ENCODE measurements at regions not wholly inside any gene's neighbourhood (a gene's known extent, or its start where the extent isn't known, plus 50 kb on each side); places are given as distances from the start of the nearest gene placed in this dataset.
A peak's percentile ranks its signal among the peaks of the same experiment; 100 is the strongest.

DNA sequence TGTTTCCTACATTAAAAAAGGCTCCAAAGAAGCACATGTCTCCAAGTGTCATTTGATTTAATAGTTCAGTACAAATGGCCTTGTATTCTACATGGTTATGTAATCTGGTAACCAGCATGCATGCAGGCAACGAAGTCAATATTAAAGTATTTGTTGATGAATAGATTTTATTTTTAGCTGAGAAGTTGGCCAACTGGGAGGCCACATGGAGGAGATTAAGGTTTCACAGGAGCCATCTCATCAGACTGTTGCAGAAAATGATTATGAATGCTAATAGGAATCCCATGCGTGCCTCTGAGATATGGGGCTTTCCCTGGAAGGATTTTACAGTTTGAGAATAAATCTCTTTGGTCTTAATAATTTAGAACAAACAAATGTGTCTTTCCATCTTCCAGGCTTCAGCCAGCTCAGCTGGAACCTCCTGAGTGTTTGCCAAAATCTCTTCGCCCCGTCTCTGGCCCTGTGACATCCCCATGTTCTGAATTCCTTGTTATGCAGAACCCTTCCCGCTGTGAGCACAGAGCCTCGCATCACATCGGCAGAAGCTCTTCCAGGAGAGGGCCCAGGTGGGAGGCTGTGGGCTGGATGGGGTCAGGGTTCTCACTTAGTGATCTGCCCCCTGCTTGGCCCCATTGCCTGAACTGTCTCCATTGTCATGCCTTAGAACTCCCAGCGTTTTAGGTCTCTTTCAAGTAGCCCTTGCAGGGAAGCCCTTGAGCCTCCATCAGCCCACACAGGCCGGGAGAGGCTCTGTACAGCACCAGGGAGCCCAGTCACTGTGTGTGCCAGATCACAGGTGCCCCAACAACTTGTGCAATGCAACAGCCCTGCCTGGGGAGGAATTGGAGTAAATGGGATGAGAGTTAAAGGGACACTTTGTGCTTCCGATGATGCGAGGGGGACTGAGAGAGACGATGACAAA is 190.5 kb upstream of the TWIST2 start:
- DNase-seq, result no peak

DNA sequence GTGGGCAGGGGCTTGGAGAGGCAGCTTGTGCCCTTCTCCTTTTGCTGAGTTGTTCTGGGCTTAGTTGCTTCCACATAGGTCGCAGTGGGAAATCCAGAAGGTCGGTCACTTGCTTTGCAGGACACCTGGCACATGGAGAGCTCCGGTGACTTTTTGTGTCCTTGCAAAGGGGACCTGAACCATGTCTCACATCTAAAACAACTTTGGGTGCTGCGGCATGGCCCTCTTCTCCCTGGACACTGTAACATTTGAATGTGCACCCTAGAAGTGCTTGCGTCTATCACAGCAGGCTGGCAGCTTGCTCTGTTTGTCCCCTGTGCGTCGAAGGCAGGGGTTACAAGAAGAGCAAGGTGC is 189.9 kb upstream of the TWIST2 start:
- no peak for DNase-seq

DNA sequence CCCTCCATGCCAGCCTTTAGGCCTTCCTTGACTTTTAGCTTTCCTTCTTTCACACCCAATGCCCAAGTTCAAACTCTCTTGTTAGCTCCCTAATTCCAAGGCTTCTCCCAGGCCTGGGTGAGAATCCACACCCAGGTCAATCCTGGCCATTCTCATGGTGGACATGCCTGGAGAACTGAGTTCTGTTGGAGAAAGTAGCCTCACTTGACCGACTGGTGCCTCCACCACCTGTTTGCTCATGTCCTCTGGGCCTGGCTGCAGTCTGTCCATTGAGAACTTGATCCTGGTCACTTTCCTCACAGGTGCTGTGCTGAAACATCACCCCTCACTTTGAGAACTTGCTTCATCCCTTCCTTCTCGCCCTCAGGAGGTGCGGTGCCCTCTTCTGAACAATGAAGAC is 189.1 kb upstream of the TWIST2 start:
- no peak for DNase-seq

DNA sequence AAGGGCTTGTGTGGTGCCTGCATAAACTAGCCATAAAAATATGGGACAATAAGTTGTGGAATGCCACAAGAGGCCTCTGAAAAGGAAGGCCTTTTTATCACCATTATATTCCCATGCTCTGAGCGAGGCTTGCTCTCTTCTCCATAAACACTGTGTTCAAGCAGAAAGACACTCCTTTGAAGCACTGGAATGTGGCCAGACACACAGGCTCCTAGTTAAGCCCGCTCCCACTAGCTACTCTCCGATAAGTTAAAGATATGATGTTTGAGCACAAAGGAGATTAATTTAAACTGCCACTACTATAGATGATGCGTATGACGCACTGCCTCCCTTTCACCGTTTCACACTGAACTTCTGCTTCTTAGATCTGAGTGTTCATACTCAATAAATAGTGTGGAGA is 188.7 kb upstream of the TWIST2 start:
- no peak for DNase-seq

DNA sequence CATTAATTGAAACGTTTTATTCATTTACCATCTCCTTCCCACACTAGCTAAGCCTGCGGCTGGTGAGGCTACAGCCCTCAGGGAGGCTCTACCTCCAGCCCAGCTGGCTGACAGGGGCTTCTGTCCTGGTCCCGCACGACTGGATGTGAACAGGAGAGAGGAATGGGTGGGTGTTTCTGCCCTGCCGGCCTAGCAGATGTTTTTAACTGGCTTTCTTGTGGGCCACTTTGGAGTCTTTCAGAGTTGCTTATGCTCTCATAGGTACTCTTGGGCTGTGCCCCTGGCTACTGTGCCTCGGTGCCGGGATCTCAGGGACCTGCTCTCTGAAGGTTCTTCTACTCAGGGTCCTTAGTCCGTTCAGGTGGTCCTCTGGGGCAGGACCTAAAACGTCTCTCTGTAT is 184.3 kb upstream of the TWIST2 start:
- no peak for DNase-seq

DNA sequence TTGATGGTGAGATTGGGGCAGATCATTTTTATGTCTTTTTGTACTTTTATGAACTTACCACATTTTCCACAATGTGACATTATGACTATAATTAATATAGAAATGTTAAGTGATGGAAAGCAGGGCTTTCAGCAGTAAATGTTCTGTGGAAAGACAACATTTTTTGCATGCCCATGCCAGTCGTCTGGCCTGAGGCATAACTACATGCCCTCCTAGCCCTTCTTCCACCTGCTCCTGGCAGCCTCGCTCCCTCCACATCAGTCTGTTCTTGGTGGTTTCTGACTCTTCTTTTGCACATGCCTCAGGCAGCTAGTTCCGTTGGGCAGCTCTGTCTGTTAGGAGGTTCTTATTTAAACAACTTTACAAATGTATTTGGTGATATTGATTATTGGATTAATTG is 182.0 kb upstream of the TWIST2 start:
- DNase-seq, result no peak

DNA sequence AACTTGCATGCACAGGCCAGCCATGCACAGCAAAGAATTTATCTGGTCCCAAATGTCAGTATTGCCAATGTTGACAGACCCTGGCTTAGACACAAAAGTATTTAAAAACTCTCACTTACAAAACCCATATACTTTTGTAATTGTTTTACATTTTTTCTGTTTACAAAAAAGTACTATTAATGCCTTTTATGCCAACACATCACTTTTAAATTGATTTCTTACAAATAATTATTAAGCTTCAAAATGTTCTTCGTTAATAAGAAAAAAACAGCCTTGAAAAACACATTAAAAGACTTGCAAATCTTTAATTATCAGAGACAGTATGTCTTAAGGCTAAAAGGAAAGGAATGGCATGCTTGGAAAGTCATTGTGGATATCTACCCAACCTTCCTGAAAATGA is 181.3 kb upstream of the TWIST2 start:
- DNase-seq, result no peak

DNA sequence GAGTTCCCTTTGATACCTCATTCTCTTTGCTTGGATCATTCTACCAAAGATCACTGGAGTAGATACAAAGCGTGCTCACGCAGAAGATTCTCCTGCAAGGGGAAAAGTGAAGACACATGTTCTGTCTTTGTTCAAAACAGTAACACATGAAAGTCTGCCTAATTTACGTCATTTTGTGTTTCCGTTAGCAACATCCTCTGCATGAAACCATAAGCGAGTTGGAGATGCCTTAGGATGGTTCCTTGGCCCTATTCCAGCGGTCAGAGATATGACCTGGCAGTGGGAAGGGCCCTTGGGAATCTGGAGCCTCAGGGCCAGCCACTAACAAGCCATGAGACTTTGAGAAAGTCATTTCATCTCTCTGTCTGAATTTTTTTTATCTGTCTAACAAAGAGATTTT is 180.9 kb upstream of the TWIST2 start:
- no peak for DNase-seq

DNA sequence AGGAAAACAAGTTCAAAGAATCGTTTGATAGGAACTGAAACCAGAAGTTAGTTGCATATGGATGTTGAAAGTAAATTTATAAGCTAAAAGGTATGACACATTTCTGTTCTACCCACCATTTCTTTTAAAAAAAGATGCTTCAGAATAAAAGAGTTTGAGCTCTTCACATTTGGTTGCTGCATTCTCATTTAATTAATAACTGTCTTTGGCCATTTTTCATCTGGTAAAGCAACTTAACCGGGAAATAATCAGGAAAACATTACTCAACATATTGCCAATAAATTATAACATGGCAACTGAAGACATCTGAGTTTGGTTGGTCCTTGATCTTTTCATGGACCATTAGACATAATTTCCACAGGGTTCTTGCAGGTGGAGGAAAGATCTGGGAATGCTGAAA is 180.2 kb upstream of the TWIST2 start:
- DNase-seq, result no peak

DNA sequence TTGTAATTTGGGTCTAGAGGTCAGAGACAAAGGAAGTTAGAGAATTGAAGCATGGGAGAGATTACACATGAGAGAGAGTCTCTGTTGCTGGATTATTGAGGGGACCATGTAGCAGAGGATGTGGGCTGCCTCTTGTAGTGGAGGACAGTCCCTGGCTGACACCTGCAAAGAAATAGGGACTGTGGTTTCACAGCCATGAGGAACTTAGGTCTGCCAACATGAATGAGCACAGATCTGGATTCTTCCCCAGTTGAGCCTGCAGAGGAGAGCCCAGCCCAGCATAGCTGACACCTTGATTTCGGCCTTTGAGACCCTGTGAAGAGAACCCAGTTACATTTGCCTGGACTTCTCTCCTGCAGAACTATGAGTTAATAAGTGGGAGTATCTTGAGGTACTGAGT is 179.5 kb upstream of the TWIST2 start:
- DNase-seq, result no peak

DNA sequence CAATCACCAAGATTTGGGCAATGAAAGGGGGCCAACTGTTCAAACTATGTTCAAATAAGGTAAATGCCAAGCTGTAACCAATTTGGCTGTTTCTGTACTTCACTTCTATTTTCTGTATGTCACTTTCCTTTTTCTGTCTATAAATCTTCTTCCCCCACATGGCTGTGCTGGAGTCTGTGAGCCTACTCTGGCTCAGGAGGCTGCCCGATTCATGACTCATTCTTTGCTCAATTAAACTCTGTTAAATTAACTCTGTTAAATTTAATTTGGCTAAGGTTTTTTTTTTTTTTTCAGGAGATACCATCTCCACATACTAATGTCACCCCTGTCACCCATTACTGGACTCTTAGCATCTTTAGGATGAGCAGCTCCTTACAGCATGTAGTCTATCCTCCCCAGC is 178.8 kb upstream of the TWIST2 start:
- DNase-seq, result no peak

DNA sequence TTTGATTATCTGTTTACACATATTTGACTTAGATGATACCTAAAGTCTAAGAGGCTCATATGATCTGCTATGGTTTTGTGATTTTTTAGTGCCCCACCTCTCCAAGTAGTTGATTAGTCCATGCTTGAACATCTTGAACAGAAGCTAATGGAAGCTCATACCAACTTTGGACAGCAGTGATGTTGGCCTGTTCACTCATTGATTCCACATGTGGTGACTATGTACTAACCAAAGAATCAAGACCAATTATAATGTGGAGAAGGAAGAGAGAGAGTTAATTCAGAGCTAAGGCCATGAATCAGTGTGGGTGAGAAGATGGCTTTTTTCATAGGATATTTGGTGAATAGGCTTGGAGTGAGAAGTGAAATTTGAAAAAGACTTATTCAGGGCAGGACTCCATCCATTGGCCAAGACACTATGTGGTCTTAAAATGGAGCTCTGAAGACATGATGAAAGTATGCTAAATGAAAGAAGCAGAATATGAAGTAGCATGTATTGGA is 178.3 kb upstream of the TWIST2 start:
- no peak for DNase-seq

DNA sequence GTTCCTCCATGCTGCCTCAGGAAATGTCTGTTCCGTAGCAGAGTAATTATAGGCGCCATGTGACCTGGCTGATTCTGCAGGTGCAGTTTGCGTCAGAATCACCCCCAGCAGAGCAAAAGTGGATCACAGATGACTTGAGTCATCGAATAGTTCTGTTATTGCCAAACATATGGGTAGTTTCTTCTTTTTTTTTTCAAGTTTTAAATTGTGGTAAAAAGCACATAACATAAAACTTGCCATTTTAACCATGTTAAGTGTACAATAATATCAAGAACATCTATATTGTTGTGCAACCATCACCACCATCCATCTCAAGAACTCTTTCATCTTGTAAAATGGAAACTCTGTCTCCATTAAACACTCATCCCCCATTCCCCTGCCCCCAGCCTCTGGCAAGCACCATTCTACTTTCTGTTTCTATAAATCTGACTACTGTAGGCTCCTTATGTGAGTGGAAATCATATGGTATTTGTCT is 177.7 kb upstream of the TWIST2 start:
- peak in 1 of 2 donors; percentile 9 for DNase-seq

DNA sequence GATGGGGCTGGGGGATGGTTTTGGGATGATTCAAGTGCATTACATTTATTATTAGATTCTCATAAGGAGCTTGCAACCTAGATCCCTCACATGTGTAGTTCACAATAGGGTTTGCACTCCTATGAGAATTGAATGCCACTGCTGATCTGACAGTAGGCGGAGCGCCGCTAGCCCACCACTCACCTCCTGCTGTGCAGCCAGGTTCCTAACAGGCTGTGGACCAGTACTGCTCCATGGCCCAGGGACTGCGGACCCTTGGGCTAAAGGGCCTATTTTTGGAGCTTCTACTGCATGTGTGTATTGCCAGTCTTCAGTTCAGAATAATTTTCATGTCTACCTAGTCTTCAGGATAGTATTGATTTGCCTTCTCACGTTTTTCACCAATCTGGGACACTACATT is 165.3 kb upstream of the TWIST2 start:
- no peak for DNase-seq

DNA sequence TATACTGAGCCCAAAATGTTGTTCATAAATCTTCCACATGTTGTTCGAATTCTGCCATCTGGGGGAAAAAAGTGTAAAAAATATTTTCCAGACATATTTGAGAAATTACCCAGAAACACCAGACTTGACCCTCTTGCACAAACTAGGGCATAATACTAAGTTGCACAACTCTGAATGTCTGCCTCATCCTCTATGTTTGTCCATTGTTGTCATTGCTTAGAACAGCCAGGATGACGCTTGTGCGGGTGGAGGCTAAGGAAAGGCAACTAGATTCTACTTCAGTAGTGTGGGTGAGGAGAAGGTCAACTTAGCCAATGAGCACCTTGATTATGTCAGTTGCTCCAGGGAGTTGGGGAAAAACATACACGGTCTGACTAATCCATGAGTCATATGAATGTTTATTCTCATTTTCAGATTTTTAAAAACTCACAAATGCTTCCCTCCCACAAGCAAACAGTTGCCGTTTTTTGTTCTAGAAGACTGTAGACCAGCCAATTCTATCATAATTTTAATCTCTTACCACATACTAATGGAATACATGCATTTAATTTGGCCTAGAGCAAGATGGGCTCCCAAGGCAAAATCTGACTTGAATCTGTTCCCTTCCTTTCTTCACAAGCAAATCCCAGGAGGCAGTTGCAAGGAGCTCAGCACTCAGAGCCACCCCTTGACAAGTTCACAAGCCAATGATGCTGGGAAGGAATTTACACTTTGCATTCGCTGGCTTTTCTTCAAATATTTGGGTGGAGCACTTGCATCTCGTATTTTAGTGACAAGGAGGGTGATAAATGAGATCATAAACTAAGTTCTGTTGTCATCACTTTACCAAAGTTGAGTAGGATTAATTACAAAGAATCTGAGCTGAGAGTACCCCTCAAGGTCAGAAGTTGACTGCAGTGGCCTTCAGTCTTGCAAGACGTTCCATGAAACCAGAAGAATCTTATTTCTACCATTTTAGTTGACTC is 163.2 kb upstream of the TWIST2 start:
- peak in 1 of 2 donors; percentile 6 for DNase-seq

DNA sequence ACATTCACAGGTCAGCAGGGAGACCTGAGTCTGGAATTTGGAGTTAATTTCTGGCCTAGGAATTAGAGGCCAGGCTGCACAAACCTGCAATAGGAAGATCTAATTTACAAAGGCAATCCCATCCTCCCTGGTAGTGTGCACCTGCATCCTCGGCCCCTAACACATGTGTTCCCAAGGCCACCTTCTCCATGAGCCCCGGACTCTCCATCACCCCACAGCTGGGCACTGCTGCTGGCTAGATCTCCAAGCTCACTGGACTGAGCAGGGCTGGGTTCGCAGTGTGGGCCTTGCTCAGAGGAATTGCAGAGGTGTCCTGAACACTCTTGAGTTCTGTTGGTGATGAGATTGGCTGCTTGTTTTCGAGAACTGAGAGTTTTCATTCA is 162.6 kb upstream of the TWIST2 start:
- DNase-seq, result no peak

DNA sequence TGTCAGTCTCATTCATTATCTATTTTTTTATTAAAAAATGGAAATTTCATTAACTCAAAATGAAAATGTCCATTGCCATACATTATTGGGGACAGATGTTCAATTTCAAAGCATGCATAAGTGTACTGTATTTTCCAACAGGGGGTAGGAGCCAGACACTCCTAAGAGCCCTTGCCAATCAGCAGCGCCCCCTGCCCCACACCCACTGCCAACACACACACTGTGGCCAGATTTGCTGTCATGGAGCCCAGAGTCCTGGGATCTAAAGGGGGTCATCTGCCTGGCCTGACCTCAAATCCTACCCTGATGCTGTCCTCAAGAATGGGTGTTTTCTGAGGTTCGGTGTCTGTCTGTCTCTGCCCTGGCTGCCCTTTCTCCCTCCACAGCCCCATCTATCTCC is 162.2 kb upstream of the TWIST2 start:
- DNase-seq, result no peak

DNA sequence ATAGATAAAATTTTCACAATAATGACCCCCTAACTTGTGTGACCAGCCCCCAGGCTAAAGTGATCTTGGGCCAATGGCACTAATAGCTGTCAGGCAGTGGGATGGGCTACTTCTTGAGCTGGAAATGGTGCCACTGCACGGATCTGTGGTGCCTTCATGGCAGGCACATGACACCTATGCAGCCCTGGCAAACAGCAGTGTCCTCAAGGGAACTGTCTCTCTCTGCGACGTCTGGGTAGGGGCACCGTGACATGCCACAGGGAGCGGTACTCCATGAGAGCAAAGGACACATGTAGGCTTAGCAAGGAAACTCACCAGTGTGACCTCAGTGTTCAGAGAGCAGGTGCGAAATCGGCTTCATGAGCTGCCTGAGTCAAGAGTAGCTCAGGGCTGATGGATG is 161.7 kb upstream of the TWIST2 start:
- no peak for DNase-seq

DNA sequence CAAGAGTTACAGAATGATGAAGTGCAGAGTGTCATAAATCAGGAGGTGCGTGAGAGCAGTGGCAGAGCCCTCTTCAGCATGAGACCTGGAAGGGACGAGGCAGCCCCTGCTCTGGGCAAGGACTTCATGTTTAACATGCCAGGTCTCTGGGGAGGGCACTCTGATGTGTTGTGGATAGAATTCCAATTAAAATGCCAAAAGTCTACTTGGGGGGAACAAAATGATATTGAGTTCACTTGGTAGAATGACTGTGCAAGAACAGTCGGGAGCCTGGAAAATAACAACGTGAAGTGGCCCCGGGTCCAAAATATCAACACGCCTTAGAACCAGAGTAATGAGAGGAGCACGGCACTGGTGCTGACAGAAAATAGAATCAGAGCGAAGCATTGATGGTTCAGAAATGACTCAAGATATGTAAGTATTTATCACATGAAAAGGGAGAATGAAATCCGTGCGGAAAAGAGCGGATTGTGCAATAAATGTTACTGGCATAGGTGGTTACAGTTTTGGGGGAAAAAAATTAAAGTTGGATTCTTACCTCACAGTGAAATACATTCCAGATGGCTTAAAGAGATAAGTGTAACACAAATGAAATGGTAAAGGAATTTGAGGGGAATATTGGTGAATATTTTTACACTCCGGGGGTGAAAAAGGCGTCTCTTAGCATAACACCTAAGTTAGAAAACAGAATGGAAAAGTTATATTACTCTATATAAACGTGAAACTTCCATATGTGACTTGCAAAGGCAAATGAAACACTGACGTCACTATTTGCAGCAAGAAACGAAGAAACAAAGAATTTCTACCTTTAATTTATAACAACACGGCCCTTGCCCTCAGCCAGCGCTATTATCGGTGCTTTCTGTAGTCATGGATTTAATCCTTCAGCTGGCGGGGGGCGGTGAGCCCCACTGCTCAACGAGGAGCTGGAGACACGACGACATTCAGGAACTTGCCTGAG is 159.4 kb upstream of the TWIST2 start:
- DNase-seq, result no peak

DNA sequence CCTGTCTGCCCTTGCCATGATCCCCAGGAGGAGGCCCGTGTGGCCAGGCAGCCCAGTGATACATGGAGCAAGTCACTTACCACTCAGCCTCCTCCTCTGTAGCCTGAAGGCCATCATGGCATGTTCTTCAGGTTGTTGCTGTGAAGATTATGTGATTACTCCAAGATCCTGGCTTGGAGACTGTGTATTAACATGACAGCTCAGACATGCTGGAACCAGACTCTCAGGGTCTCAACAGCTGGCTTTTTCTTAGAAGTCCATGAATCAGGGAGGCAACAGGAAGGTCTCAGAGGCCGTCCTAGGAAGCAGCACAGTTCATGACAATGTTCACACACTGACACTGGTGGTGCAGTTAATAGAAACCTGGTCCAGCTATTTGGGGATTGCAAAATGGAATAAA is 158.6 kb upstream of the TWIST2 start:
- DNase-seq, result no peak

DNA sequence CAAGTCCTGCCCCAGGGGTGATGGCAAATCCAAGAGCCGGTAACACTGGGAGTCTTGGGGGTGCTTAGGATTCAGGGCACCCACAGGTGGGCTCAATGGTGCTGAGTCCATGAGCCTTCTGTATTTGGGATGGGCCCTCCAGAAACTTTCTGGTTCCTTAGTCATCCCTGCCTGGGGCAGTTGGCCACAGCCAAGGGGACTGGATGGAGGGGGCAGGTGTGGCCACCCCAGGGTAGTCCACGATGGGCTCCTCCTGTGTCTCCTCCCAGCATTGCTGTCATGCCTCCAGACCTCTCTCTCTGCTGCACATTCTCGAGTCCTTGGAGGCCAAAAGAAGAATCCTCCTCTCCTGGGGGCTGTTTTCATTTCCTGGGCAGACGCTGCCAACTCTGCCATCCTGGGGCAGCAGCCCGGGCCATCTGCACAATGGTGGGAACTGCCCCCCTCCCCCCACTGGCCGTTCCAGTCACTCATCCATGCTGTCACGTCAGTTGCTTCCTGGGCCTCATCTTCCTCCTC is 158.0 kb upstream of the TWIST2 start:
- DNase-seq, result no peak

DNA sequence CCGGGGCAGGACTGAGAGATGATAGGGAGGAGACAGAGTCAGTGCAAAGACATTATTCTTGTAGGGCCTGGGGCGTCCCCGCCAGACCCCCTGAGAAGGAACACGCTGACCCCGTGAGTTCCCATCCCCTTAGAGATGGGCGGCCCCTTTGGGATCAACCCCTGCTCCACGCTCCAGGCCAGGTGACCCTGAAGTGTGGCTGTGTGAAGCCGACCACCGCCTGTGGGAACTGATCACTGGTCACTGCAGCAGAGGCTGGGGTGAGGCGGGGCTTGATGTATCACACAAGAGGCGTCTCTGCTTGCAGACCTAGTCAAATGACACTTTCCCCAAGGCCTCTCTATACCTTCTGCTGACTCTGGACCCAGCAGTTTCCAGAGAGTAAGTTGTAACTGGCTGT is 157.4 kb upstream of the TWIST2 start:
- no peak for DNase-seq

All from hippocampal formation (tissue), 2 donors.